NCI-H226 (cell line): ENCODE measurements at regions not wholly inside any gene's neighbourhood (a gene's known extent, or its start where the extent isn't known, plus 50 kb on each side); places are given as distances from the start of the nearest gene placed in this dataset.

Source experiments
- DNase-seq: peaks from one replicate; pipeline ENCODE4 v3.0.0-alpha.2; 2015

DNA sequence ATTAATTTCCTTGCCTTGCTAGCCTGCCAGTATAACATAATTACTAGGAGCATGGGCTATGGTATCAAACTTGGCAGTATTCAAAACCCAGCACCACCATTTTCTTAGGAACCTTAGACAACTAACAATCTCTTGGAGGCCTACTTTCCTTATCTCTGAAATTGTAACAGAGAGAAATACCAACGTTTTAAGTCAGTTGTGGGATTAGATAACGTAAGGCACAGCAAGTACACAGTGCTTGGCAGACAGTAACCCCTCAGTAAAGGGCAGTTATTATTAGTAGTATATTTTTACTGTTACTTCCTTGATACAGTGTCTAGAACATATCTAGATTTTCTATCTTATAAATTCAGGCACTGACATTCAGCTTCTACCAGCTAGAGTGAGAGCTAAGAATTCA is 309.6 kb downstream of the ACTL7B start:
- peak; percentile 73 for DNase-seq

DNA sequence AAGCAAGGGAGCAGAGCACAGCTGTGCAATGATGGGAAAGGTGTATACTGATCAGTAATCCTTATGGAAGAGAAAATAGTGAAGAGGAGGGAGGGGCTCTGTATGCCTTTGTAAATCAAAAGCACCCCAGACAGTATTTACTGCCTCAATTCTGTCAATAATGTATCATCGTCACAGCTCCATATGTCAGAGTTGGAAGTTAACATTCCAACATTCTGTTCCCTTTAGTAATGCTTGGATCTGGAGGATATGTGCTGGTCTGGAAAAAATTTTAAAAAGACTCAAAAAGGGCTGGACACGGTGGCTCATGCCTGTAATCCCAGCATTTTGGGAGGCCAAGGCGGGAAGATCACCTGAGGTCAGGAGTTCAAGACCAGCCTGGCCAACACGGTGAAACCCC is 310.4 kb downstream of the ACTL7B start:
- peak; percentile 18 for DNase-seq

- DNase-seq, result no peak
Observed at GRCh38 chr9:108544866-108545265, 310.9 kb downstream of the ACTL7B start.

GRCh38 chr9:108543251-108543778 is 312.5 kb downstream of the ACTL7B start:
- DNase-seq, result peak; percentile 59

DNA sequence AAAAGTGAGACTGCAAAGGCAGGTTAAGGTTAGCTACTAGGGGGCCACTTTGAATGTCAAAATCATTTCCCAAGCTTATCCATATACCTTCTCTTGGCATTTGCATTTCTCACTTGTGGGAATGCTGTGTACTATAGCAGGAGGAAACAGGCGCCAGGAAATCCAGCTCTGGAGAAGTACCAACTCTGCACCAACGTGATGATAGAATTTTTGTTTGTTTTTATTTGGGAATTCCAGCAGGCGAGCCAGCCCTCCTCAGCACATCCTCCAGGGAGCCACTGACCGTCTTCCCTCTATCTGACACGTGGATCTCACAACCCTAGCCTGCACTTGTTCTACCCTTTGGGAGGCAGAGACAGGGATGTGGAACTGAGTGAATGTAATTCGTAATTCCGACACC is 318.0 kb downstream of the ACTL7B start:
- DNase-seq, result no peak

- no peak for DNase-seq
Observed at GRCh38 chr9:108536836-108537601, 318.8 kb downstream of the ACTL7B start.

DNA sequence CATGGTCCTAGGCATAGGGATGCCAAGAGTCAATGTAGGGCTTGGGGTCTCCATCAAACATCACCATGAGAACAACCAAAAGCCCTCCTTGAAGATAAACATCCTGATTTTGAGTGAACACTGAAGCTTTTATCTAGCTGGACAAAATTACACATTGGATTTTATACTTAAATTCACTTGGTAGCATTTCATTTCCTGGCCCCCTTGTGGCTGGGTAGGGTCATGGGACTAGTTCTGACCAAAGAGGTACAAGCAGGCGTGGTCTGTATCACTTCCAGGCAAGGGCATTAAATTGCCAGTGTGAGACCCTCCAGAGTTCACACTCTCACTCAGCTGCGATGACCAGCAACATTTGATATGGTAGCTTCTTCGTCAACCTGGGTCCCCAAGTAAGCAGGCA is 320.3 kb downstream of the ACTL7B start:
- DNase-seq, result no peak

DNA sequence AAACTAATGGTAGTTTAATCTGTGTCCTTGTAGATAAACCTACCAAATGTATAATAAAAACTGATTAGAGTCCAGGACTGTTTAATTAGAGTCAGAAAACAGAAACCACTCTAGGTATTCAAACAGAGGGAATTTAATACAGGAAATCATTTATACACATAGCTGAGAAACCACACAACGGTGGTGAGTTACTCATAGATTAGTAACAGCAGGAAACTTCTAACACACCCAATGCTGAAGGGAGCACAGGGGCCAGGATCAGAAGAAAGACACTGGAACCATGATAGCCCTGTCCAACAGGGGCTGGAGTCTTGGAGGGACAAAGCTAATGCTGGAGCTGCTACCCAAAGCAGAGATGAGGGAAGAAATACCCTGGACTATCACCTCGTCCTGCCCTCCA is 321.0 kb downstream of the ACTL7B start:
- DNase-seq, result peak; percentile 76

DNA sequence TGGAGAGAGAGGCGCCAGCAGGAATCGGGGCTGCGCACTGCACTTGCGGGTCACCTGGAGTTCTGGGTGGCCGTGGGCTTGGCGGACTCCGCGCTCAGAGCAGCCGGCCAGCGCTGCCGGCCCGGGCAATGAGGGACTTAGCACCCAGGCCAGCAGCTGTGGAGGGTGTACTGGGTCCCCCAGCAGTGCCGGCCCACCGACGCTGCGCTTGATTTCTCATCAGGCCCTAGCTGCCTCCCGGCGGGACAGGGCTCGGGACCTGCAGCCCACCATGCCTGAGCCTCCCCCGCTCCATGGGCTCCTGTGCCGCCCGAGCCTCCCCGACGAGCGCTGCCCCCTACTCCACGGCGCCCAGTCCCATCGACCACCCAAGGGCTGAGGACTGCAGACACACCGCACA is 325.6 kb downstream of the ACTL7B start:
- no peak for DNase-seq

DNA sequence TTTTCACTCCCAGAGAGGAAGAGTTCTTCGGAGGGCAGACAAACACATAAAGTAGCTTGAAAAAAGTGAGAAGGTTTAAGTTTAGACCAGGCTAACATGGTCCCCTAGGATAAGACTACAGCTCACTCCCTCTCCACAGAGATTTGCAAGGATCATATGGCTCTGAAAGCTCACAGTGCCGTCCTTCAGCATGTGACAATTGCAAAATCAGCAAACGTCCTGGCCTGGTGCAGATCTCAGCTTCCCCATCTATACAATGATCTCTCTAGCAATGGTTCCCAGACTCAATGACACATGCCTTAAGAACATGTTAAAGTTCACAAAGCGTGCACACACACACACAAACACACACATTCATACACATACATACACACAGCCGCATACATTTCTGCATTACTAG is 327.6 kb downstream of the ACTL7B start:
- DNase-seq, result no peak

- no peak for DNase-seq
Observed at GRCh38 chr9:108526518-108526917, 329.3 kb downstream of the ACTL7B start.

GRCh38 chr9:108525186-108525585 is 330.6 kb downstream of the ACTL7B start:
- DNase-seq, result no peak

DNA sequence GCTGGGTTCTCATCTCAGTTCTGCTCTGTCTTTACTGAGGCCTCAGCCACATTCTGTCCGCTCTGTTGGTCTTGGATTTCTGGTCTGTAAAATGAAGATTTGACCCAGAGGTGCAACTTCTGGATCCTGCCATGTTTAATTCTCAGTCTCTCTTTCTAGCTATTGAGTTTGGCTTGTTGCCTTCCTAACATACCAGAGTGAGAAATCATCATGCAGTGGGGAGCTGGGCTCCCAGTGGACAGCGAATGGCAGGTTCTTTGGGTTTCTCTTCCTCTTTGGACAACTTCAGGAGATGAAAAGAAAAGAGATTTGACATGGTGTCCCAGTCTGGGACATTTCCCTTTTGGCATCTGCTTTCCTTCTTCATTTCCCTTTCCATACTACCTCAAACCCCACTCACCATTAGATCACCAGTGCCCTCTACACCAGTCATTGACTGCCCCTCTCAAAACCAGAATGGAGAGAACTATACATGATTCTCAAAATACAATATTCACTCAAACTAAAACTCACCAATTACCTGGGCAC is 334.7 kb downstream of the ACTL7B start:
- DNase-seq, result peak; percentile 35

GRCh38 chr9:108519437-108519836 is 336.3 kb downstream of the ACTL7B start:
- no peak for DNase-seq

DNA sequence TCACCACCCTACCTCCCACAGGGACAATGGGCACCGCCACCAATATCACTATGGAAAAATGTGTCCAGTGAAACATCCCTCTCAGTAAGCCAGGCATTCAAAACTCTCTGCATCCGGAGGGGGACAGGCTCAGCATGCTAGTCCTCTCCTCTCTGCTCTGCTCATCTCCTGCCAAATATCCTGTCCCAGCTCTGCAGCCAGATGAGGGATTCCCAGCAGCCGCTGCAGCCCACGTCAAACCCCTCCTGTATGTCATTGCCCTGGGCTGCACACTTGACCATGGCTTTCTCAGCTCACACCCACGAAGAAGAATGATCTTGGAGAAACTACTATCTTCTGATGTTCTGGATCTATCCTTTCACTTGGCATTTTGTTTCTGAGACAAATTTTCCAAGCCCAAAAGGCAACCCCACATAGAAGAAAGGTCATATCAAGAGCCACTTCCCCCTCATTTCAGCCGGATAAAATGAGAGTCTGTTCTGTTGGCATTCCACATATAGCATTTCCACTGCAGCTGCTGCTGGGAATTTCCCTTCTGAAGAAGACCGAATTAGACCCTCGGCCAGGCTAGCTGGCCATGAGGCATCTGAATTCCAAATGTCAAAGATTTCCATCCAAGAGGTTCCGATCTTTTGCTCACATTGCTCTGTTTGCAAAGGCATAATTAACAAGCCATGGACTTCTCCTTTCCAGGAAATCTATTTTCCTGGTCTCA is 338.0 kb downstream of the ACTL7B start:
- DNase-seq, result no peak

- DNase-seq, result no peak
Observed at GRCh38 chr9:108516391-108516790, 339.4 kb downstream of the ACTL7B start.

DNA sequence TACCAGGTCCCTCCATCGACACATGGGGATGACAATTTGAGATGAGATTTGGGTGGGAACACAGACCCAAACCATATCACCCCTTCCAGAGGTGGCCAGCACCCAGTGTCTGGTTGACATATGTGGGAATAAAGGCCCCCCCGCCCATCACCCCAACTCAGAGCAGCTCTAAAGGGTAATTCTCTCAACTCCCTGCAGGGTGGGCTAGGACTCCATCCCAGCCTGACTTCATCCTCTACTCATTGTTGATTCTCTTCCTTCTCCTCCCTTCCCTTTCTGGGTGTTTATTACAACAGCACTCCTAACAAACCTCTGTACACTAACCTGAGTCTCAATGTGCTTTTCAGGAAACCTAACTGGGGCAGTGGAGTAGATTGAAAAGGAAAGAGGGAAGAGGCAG is 339.9 kb downstream of the ACTL7B start:
- no peak for DNase-seq

DNA sequence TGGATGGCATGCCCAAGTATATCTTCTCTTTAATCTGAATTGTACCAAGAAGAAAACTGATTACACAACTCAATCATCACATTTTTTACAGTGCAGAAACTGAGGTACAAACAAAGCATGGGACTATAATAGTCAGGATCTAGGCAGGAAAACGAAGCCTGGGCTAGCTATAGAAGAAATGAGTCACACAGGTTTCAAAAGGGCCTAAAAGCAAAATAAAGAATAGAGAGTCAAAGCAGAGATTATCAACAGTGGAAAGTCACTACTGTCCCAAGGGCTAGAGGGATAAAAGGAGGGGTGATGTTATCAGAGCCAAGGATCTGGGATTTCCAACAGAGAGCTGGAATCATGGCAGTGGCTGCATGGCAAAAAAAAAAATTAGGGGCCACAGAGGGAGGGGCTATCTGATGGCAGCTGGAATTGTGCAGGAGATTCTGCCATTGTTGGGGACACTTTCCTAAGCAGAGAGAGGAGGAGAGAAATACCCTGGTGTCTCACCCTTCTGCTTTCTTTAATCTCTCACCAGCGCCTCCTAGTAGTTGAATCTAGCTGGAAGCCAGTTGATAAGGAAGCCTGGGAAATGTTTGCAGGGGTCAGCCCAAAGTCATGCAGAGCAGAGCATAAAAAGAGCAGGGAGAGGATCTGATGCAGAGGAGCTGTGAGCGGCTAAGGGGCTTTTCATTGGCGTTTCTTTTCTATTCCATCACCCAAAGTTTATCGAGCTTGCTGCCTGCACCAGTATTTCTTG is 343.2 kb downstream of the ACTL7B start:
- no peak for DNase-seq

GRCh38 chr9:108511307-108511706 is 344.5 kb downstream of the ACTL7B start:
- DNase-seq, result peak; percentile 19

DNA sequence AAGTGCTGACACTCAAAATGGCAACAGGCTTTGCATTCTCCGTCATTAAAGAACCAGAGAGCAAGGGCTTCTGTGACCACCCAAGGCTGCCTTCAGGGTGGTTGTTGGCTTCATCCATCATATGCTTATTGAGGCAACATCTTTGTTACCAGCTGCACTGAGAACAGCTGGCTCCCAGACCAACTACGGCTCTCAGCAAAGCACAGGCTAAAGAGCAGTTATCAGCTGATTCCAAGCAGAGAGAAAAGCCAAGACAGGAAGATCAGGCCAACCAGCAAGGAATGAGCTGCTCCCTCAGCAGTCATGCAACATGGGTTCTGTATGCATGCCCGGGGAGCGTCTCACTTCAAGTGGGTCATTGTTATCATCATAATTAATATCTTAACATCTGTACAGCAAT is 358.9 kb downstream of the ACTL7B start:
- DNase-seq, result no peak

GRCh38 chr9:108489567-108489966 is 366.2 kb downstream of the ACTL7B start:
- no peak for DNase-seq

- DNase-seq, result no peak
Observed at GRCh38 chr9:108486831-108487230, 369.0 kb downstream of the ACTL7B start.

GRCh38 chr9:108484468-108484867 is 371.3 kb downstream of the ACTL7B start:
- DNase-seq, result no peak
